Osteocyte (in vitro differentiated cells): ENCODE measurements at regions not wholly inside any gene's neighbourhood (a gene's known extent, or its start where the extent isn't known, plus 50 kb on each side); places are given as distances from the start of the nearest gene placed in this dataset.

Experiments used
- DNase-seq: peaks from one replicate; pipeline ENCODE4 v3.0.0; 2021; ENCODE audit warnings: mixed read lengths; ENCODE audit not compliant: unreplicated experiment; ENCODE audit errors: extremely low spot score
- H3K27ac Mint-ChIP-seq: one replicate; pipeline ENCODE4 v1.8.0; 2021; ENCODE audit warnings: mild to moderate bottlenecking, mixed read lengths; ENCODE audit not compliant: unreplicated experiment
- H3K27me3 Mint-ChIP-seq: one replicate; pipeline ENCODE4 v1.8.0; 2021; ENCODE audit warnings: mixed read lengths; ENCODE audit not compliant: unreplicated experiment
- H3K36me3 Mint-ChIP-seq: one replicate; pipeline ENCODE4 v1.8.0; 2021; ENCODE audit warnings: mixed read lengths; ENCODE audit not compliant: unreplicated experiment
- H3K4me1 Mint-ChIP-seq: one replicate; pipeline ENCODE4 v1.8.0; 2021; ENCODE audit warnings: mixed read lengths; ENCODE audit not compliant: unreplicated experiment
- H3K4me3 Mint-ChIP-seq: one replicate; pipeline ENCODE4 v1.8.0; 2021; ENCODE audit warnings: mild to moderate bottlenecking, moderate library complexity, mixed read lengths; ENCODE audit not compliant: unreplicated experiment
- H3K9me3 Mint-ChIP-seq: one replicate; pipeline ENCODE4 v1.8.0; 2021; ENCODE audit warnings: mixed read lengths; ENCODE audit not compliant: unreplicated experiment
- TF ChIP-seq, protein P1 (sequence below): fragments of 200-600 bp; sonication (generic); IDR thresholded peaks from 2 replicates; pipeline ENCODE4 v1.5.0; 2021; ENCODE audit warnings: antibody characterized with exemption, mild to moderate bottlenecking, moderate library complexity

DNA sequence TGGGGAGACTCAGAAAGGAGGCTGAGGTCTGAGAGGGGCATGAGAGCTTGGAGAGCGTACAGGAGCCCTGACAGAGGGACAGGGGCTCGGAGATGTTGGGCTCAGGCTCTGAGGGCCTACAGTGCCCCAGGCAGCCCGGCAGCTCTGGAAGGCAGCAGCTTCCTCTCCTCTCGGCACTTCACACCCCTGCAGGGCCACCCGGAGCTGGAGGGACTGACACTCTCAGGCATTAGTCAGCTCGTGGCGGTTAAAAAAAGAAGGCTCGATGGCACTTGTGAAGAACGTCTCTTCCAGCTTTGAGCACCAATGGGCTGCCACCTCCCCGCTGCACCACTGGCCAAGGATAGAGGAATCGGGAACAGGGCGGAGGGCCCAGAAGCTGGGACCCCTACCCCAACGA lies 62.6 kb upstream of the SIRPA start:
- Mint-ChIP-seq H3K27me3 (peaks cover 22% of the 10 kb centered on the region), H3K9me3 (no peaks in the 10 kb centered on the region), H3K36me3 (no peaks in the 10 kb centered on the region), H3K4me3 (no peak overlapping the region), H3K4me1 (peaks cover 5% of the 10 kb centered on the region), H3K27ac (no peak overlapping the region)
- no peak for DNase-seq
- TF ChIP-seq, protein P1, sequence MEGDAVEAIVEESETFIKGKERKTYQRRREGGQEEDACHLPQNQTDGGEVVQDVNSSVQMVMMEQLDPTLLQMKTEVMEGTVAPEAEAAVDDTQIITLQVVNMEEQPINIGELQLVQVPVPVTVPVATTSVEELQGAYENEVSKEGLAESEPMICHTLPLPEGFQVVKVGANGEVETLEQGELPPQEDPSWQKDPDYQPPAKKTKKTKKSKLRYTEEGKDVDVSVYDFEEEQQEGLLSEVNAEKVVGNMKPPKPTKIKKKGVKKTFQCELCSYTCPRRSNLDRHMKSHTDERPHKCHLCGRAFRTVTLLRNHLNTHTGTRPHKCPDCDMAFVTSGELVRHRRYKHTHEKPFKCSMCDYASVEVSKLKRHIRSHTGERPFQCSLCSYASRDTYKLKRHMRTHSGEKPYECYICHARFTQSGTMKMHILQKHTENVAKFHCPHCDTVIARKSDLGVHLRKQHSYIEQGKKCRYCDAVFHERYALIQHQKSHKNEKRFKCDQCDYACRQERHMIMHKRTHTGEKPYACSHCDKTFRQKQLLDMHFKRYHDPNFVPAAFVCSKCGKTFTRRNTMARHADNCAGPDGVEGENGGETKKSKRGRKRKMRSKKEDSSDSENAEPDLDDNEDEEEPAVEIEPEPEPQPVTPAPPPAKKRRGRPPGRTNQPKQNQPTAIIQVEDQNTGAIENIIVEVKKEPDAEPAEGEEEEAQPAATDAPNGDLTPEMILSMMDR: no peak

GRCh38 chr20:1831606-1832005 lies 63.6 kb upstream of the SIRPA start:
- H3K27me3 Mint-ChIP-seq: peaks cover 16% of the 10 kb centered on the region
- no peaks in the 10 kb centered on the region for H3K36me3 Mint-ChIP-seq
- TF ChIP-seq, protein P1: no peak
- DNase-seq: no peak
- H3K4me1 Mint-ChIP-seq: peaks cover 5% of the 10 kb centered on the region
- no peaks in the 10 kb centered on the region for H3K9me3 Mint-ChIP-seq
- H3K27ac Mint-ChIP-seq: no peak overlapping the region
- no peak overlapping the region for H3K4me3 Mint-ChIP-seq

DNA sequence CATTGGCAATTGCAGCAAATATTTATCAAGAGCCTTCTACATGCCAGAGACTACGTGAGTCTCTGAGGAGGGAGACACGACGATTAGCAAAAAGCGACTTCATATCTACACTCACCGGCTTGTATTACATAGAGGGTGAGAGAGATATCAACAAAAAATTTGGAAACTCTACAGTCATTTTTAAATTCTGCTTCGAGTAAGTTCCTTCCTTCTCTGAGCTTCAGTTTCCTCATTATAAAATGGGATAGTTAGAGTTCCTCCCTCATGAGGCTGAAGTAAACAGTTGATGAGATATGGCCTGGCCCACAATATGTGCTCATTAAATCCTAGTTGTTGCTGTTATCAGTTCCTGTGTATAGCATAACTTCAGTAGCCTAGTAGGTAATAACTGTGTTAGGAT lies 64.1 kb upstream of the SIRPA start:
- no peaks in the 10 kb centered on the region for H3K36me3 Mint-ChIP-seq
- no peak for DNase-seq
- no peaks in the 10 kb centered on the region for H3K9me3 Mint-ChIP-seq
- no peak overlapping the region for H3K27ac Mint-ChIP-seq
- TF ChIP-seq, protein P1: no peak
- H3K4me3 Mint-ChIP-seq: no peak overlapping the region
- H3K4me1 Mint-ChIP-seq: peaks cover 5% of the 10 kb centered on the region
- peaks cover 12% of the 10 kb centered on the region for H3K27me3 Mint-ChIP-seq

- Mint-ChIP-seq H3K4me1 (peaks cover 9% of the 10 kb centered on the region), H3K9me3 (no peaks in the 10 kb centered on the region), H3K4me3 (no peak overlapping the region), H3K36me3 (no peaks in the 10 kb centered on the region), H3K27me3 (peaks cover 8% of the 10 kb centered on the region), H3K27ac (no peak overlapping the region)
- no peak for DNase-seq
- TF ChIP-seq, protein P1: no peak
These were observed 65.0 kb upstream of the SIRPA start for GRCh38 chr20:1830240-1830639.

GRCh38 chr20:1829531-1829930 lies 65.7 kb upstream of the SIRPA start:
- no peak overlapping the region for H3K27ac Mint-ChIP-seq
- no peaks in the 10 kb centered on the region for H3K9me3 Mint-ChIP-seq
- H3K4me3 Mint-ChIP-seq: no peak overlapping the region
- peaks cover 10% of the 10 kb centered on the region for H3K4me1 Mint-ChIP-seq
- H3K27me3 Mint-ChIP-seq: peaks cover 6% of the 10 kb centered on the region
- TF ChIP-seq, protein P1: no peak
- no peaks in the 10 kb centered on the region for H3K36me3 Mint-ChIP-seq
- DNase-seq: no peak
